ENCODE measurements at regions not wholly inside any gene's neighbourhood (a gene's known extent, or its start where the extent isn't known, plus 50 kb on each side); places are given as distances from the start of the nearest gene placed in this dataset.

- no peak for DNase-seq
- no peak overlapping the region for H3K27ac ChIP-seq
- TF ChIP-seq CTCF (IDR thresholded peaks at IDR 0.05; ENCODE audit: low read depth, low read length) = no peak
These were observed 176.0 kb downstream of the SATB1 start for GRCh38 chr3:18249126-18249525.

GRCh38 chr3:18247776-18248310 is 177.3 kb downstream of the SATB1 start:
- no peak for DNase-seq

More at GRCh38 chr3:18249126-18249525, 176.0 kb downstream of the SATB1 start:
- Histone ChIP-seq H3K4me3 (ENCODE audit: low read depth, low read length) (no peak overlapping the region), H3K27me3 (ENCODE audit: insufficient read depth, low read depth, severe bottlenecking) (no peaks in the 10 kb centered on the region), H3K9me3 (ENCODE audit: severe bottlenecking) (no peaks in the 10 kb centered on the region), H3K36me3 (no peaks in the 10 kb centered on the region)

GRCh38 chr3:18247139-18247695 is 177.9 kb downstream of the SATB1 start:
- no peaks in the 10 kb centered on the region for H3K27me3 ChIP-seq (ENCODE audit: insufficient read depth, low read depth, severe bottlenecking)

More at GRCh38 chr3:18247776-18248310, 177.3 kb downstream of the SATB1 start:
- H3K9me3 ChIP-seq (ENCODE audit: severe bottlenecking) = no peaks in the 10 kb centered on the region
- no peak overlapping the region for H3K27ac ChIP-seq
- H3K36me3 ChIP-seq = no peaks in the 10 kb centered on the region
- no peak overlapping the region for H3K4me3 ChIP-seq (ENCODE audit: low read depth, low read length)
- no peak for TF ChIP-seq CTCF (IDR thresholded peaks at IDR 0.05; ENCODE audit: low read depth, low read length)
- no peaks in the 10 kb centered on the region for H3K27me3 ChIP-seq (ENCODE audit: insufficient read depth, low read depth, severe bottlenecking)

GRCh38 chr3:18246336-18247060 is 178.6 kb downstream of the SATB1 start:
- no peak overlapping the region for H3K27ac ChIP-seq
- no peak for DNase-seq
- H3K9me3 ChIP-seq (ENCODE audit: severe bottlenecking) = no peaks in the 10 kb centered on the region
- no peaks in the 10 kb centered on the region for H3K27me3 ChIP-seq (ENCODE audit: insufficient read depth, low read depth, severe bottlenecking)
- no peak for TF ChIP-seq CTCF (IDR thresholded peaks at IDR 0.05; ENCODE audit: low read depth, low read length)
- no peaks in the 10 kb centered on the region for H3K36me3 ChIP-seq
- H3K4me3 ChIP-seq (ENCODE audit: low read depth, low read length) = no peak overlapping the region

More at GRCh38 chr3:18247139-18247695, 177.9 kb downstream of the SATB1 start:
- no peaks in the 10 kb centered on the region for H3K36me3 ChIP-seq
- H3K9me3 ChIP-seq (ENCODE audit: severe bottlenecking) = no peaks in the 10 kb centered on the region
- no peak for DNase-seq
- H3K4me3 ChIP-seq (ENCODE audit: low read depth, low read length) = no peak overlapping the region
- TF ChIP-seq CTCF (IDR thresholded peaks at IDR 0.05; ENCODE audit: low read depth, low read length) = no peak
- H3K27ac ChIP-seq = no peak overlapping the region

GRCh38 chr3:18245721-18246120 is 179.4 kb downstream of the SATB1 start:
- Histone ChIP-seq H3K4me3 (ENCODE audit: low read depth, low read length) (no peak overlapping the region), H3K27ac (no peak overlapping the region), H3K36me3 (no peaks in the 10 kb centered on the region), H3K9me3 (ENCODE audit: severe bottlenecking) (no peaks in the 10 kb centered on the region), H3K27me3 (ENCODE audit: insufficient read depth, low read depth, severe bottlenecking) (no peaks in the 10 kb centered on the region)
- TF ChIP-seq CTCF (IDR thresholded peaks at IDR 0.05; ENCODE audit: low read depth, low read length) = no peak
- DNase-seq = no peak
